HuH-7 (cell line): ENCODE measurements at regions not wholly inside any gene's neighbourhood (a gene's known extent, or its start where the extent isn't known, plus 50 kb on each side); places are given as distances from the start of the nearest gene placed in this dataset.

ENCODE experiments used
- DNase-seq: peaks from one replicate; pipeline ENCODE4 v3.0.0; 2011; ENCODE audit warnings: low spot score

GRCh38 chr2:103734911-103735310, 973.1 kb downstream of the TMEM182 start:
- no peak for DNase-seq

GRCh38 chr2:103738108-103738507, 976.3 kb downstream of the TMEM182 start:
- no peak for DNase-seq

GRCh38 chr2:103738606-103739005, 976.8 kb downstream of the TMEM182 start:
- DNase-seq = no peak

- DNase-seq = no peak
Observed at GRCh38 chr2:103739186-103739585, 977.4 kb downstream of the TMEM182 start.

- no peak for DNase-seq
Observed at GRCh38 chr2:103739921-103740320, 978.1 kb downstream of the TMEM182 start.

- DNase-seq = no peak
Observed at GRCh38 chr2:103740631-103741030, 978.8 kb downstream of the TMEM182 start.

GRCh38 chr2:103743195-103743594, 981.4 kb downstream of the TMEM182 start:
- no peak for DNase-seq

GRCh38 chr2:103754530-103754929, 992.7 kb downstream of the TMEM182 start:
- no peak for DNase-seq

GRCh38 chr2:103773884-103774283, 1012.1 kb downstream of the TMEM182 start:
- DNase-seq = no peak

- no peak for DNase-seq
Observed at GRCh38 chr2:103780088-103780702, 1018.4 kb downstream of the TMEM182 start.

GRCh38 chr2:103781313-103781712, 1019.5 kb downstream of the TMEM182 start:
- no peak for DNase-seq

GRCh38 chr2:103784261-103784660, 1022.4 kb downstream of the TMEM182 start:
- no peak for DNase-seq

- no peak for DNase-seq
Observed at GRCh38 chr2:103785432-103785831, 1023.6 kb downstream of the TMEM182 start.

- no peak for DNase-seq
Observed at GRCh38 chr2:103785956-103786355, 1024.1 kb downstream of the TMEM182 start.

- no peak for DNase-seq
Observed at GRCh38 chr2:103788389-103788788, 1026.6 kb downstream of the TMEM182 start.

- no peak for DNase-seq
Observed at GRCh38 chr2:103788951-103789350, 1027.1 kb downstream of the TMEM182 start.

GRCh38 chr2:103789381-103790095, 1027.7 kb downstream of the TMEM182 start:
- DNase-seq = no peak

- DNase-seq = no peak
Observed at GRCh38 chr2:103792042-103792441, 1030.2 kb downstream of the TMEM182 start.

- no peak for DNase-seq
Observed at GRCh38 chr2:103798291-103798690, 1036.5 kb downstream of the TMEM182 start.

- no peak for DNase-seq
Observed at GRCh38 chr2:103804013-103804412, 1042.2 kb downstream of the TMEM182 start.

- DNase-seq = no peak
Observed at GRCh38 chr2:103805746-103806145, 1043.9 kb downstream of the TMEM182 start.

GRCh38 chr2:103808814-103809213, 1045.1 kb upstream of the POU3F3 start:
- DNase-seq = no peak

- no peak for DNase-seq
Observed at GRCh38 chr2:103809415-103809814, 1044.5 kb upstream of the POU3F3 start.

- DNase-seq = no peak
Observed at GRCh38 chr2:103809941-103810441, 1043.9 kb upstream of the POU3F3 start.
